GM18499 (cell line): ENCODE measurements at regions not wholly inside any gene's neighbourhood (a gene's known extent, or its start where the extent isn't known, plus 50 kb on each side); places are given as distances from the start of the nearest gene placed in this dataset.

ENCODE experiments used
- ATAC-seq: cut with Tn5 transposase; IDR thresholded peaks from one replicate; pipeline ENCODE4 v1.9.1; 2021; ENCODE audit warnings: moderate number of reproducible peaks; ENCODE audit not compliant: insufficient read depth, unreplicated experiment

DNA sequence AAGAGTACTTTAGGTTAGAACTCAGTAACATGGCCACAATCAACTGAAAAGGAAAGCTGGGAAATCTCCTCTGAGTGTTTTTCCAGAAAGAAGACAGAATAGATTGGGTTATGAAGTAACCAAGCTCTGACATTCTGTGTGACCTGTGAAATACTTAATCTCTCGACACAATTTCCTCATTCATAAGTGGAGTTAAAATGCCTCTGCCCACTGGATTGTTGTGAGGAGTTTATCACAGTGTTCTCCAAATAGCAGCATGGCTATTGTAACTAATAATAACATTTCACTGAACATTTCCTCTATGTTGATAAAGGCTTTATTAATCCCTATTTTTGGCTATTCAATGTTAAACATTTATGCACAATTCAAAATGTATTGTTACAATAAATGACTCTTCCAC, 311.0 kb downstream of the GABRB2 start:
- no peak for ATAC-seq

GRCh38 chr5:161233553-161233952, 313.0 kb downstream of the GABRB2 start:
- no peak for ATAC-seq

- no peak for ATAC-seq
Measured at GRCh38 chr5:161230221-161230620, 316.3 kb downstream of the GABRB2 start.

DNA sequence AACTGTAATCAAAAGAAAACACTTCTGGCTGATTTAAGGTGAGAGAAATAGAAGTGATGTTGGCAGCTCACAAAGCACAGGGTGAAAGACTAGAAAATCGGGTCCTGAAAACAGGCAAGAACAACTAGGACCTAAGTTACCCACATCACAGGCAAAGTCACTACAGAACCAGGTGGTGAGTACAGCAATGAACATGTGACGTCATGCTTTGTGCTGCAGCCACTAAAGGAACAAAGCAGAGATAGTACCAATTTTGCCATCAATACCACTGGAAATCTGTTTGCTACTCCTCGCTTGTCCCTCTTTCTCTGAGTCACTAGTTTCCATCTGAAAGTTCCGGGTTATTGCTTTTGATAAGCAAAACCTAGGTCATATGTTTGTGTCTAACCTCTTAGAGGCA, 326.7 kb downstream of the GABRB2 start:
- ATAC-seq, result no peak

DNA sequence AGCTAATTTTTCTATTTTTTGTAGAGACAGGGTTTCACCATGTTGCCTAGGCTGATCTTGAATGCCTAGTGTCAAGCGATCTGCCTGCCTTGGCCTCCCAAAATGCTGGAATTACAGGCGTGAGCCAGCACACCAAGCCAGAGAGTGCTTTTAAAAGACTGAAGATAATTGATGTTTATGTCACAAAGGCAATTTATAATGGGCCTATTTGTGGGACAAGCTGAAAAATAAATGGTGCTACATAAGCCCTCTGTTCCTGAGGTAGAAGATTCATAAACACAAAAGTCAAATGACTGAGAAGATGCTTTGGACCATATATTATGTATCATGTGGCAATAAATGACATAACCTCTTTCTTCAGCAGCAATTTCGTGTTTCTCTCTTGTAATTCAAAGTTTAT, 329.6 kb downstream of the GABRB2 start:
- ATAC-seq, result no peak

- ATAC-seq, result no peak
Measured at GRCh38 chr5:161212123-161212712, 334.3 kb downstream of the GABRB2 start.

- ATAC-seq, result no peak
Measured at GRCh38 chr5:161201558-161201957, 345.0 kb downstream of the GABRB2 start.

DNA sequence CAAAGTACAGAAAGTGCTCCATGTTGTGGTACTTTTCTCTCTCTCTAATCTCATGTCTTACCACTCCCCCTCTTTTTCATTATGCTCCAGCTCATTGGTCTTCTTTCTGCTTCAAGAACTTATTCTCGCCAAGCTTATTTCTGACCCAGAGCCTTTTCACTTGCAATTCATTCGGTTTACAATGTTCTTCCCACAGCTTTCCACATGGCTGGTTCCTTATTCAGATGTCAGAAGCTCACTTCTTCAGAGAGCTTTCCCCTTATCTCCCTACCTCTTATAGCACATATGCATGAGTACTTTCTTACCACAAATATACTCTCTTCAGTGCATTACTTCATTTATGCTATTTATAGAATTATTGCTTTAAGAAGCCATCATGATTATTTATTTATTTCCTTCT, 338.8 kb upstream of the ATP10B start:
- ATAC-seq, result no peak

DNA sequence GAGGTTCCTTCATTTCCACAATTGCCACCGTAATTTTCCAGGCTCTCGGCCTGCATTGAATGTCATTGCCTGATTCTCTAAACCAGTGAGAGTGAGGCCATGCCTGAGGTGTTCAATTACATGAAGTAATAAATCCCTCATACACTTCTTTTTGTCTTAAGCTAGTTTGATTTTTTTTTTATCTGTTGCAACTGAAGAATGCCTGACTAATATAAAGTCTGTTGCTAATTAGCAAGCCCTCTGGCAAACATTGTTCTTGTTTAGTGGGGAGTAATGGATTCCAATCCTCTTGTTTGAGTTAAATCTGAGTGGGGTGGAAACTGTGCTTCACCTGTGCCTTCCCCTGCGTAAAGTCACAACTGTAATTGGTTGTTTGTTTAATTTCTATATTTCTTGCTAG, 338.1 kb upstream of the ATP10B start:
- ATAC-seq, result no peak

- ATAC-seq, result no peak
Measured at GRCh38 chr5:161189452-161189851, 337.4 kb upstream of the ATP10B start.

- ATAC-seq, result no peak
Measured at GRCh38 chr5:161183559-161183958, 331.5 kb upstream of the ATP10B start.

- no peak for ATAC-seq
Measured at GRCh38 chr5:161176221-161176620, 324.2 kb upstream of the ATP10B start.

DNA sequence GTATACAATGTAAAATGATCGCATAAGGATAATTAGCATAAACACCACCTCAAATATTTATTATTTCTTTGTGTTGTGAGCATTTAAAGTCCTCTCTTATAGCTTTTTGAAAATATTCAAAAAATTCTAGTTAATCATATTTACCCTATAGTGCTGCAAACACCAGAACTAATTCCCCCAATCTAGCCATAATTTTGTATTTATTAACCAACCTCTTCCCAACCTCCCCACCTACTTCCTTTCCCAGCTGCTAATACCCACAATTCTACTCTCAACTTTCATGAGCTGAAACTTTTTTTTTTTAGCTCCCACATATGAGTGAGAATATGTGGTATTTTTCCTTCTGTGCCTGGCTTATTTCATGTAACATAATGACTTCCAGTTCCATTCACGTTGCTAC, 317.8 kb upstream of the ATP10B start:
- ATAC-seq, result no peak

- ATAC-seq, result no peak
Measured at GRCh38 chr5:161167016-161167767, 315.2 kb upstream of the ATP10B start.

GRCh38 chr5:161165998-161166660, 314.1 kb upstream of the ATP10B start:
- no peak for ATAC-seq

DNA sequence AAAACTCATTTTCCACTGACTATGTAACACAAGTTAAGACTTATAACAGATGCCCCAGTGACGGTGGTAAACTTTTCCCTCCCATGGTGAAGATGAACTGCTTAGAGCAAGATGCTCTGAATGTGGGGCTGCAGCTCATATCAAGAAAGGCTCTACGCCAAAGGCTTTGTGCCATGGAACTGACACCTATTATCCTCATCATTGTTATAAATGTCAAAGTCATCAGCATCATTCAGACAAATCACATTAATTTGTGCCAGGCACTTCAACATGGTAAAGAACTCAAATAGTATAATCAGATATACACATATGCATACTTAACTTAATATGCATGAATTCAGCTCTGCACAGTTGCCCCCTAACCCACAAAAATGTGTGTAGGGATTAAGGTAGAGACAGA, 305.9 kb upstream of the ATP10B start:
- no peak for ATAC-seq

- no peak for ATAC-seq
Measured at GRCh38 chr5:161155451-161155850, 303.4 kb upstream of the ATP10B start.

- no peak for ATAC-seq
Measured at GRCh38 chr5:161152415-161152940, 300.5 kb upstream of the ATP10B start.

DNA sequence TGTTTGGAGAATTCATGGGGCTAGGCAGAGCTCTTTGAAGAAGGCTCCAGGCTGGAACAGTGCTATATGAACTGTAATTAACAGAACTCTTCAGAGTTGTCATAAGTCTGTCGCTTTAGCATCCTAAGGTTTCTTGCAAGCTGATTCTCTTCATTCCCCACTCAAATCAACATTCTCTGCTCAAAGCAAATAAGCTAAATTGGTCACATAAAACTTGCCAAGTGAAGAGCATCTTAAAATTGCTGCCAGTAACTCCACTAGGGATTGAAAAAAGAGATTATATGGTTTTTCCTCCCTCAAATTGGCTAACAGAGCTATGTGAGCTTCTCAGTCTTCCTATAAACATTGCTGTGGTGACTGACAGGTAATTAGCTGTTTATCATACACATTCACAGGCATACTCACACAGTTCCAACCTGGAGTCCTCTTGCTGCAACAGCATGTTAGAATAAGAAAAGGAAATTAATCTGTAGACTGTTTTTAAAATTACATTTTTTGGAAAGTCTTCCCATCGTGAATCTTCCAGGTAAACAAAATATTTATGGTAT, 298.5 kb upstream of the ATP10B start:
- no peak for ATAC-seq

DNA sequence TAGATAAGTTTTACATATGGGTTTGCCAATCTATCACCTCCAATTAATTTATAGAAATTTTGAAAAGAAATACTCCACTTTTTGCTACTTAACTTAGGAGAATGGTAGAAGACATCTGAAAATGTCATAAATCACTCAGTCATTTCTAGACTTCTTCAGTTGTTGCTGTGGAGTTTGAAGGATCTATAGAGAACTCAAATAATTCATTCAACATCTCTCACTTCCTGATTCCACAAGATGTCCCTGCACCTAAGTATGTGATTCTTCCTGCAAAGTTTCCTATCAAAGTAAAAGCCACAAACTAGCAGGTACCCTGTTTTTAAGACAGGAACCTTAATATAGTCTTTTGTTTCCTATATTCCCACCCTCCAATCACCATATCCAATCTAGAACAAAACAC, 297.1 kb upstream of the ATP10B start:
- no peak for ATAC-seq

- no peak for ATAC-seq
Measured at GRCh38 chr5:161138751-161139455, 286.9 kb upstream of the ATP10B start.
